NB4 (cell line): ENCODE measurements at regions not wholly inside any gene's neighbourhood (a gene's known extent, or its start where the extent isn't known, plus 50 kb on each side); places are given as distances from the start of the nearest gene placed in this dataset.

Source experiments
- MYC ChIP-seq: IDR thresholded peaks from 2 replicates; pipeline ENCODE4 v1.6.1; 2011; ENCODE audit warnings: low read depth, low read length
- TF ChIP-seq, protein P1 (sequence below): IDR thresholded peaks from one replicate; pipeline ENCODE4 v1.5.1; 2012; ENCODE audit warnings: low read depth, low read length

DNA sequence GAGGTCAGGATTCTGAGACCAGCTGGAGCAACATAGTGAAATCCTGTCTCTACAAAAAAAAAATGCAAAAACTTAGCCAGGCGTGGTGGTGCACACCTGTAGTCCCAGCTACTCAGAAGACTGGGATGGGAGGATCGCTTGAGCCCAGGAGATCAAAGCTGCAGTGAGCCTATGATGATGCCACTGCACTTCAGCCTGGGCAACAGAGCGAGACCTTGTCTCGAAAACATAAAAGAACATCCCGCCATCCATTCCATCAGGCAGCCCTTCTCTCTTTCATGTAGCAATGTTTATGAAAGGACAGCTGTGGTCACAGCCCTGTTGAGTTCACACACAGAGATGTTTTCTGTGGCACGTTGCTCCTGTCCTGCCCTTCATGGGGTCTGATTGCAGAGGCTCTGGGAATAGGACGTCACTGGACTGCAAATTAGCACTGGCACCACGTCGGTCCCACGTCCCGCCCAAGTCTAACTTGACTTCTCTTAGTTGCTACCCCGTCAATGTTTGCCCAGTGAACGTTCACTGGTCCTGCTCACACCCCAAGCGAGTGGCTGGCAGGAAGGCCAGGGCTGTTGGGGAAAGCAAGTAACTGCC is 64.5 kb upstream of the MYL10 start:
- TF ChIP-seq, protein P1, sequence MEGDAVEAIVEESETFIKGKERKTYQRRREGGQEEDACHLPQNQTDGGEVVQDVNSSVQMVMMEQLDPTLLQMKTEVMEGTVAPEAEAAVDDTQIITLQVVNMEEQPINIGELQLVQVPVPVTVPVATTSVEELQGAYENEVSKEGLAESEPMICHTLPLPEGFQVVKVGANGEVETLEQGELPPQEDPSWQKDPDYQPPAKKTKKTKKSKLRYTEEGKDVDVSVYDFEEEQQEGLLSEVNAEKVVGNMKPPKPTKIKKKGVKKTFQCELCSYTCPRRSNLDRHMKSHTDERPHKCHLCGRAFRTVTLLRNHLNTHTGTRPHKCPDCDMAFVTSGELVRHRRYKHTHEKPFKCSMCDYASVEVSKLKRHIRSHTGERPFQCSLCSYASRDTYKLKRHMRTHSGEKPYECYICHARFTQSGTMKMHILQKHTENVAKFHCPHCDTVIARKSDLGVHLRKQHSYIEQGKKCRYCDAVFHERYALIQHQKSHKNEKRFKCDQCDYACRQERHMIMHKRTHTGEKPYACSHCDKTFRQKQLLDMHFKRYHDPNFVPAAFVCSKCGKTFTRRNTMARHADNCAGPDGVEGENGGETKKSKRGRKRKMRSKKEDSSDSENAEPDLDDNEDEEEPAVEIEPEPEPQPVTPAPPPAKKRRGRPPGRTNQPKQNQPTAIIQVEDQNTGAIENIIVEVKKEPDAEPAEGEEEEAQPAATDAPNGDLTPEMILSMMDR: no peak
- TF ChIP-seq MYC: no peak
